Embryonic facial prominence (tissue), 1 donor: ENCODE measurements at regions not wholly inside any gene's neighbourhood (a gene's known extent, or its start where the extent isn't known, plus 50 kb on each side); places are given as distances from the start of the nearest gene placed in this dataset.

ENCODE experiments used
- DNase-seq: peaks from one replicate; pipeline ENCODE4 v3.0.0-alpha.2; 2016; ENCODE audit errors: extremely low spot score

DNA sequence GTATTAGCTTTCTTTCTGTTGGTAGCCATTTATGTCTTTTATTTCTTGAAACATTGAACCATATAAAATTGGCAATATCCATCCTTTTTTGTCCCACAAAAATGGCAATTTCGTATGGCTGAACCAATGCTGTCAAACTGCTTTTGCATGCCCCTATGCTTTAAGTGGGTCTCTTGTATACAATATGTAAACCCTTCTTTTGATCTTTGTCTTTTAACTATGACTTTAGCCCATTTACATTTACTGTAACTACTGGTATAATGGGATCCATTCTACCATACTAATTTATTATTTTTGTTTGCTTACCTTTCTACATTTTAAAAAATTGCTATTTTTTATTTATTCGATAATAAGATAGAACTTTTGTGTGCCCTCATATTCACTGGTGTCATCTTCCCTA lies 93.4 kb downstream of the TENT4A start:
- DNase-seq, result no peak

GRCh38 chr5:6808462-6808861 lies 95.2 kb downstream of the TENT4A start:
- DNase-seq, result no peak

GRCh38 chr5:6810641-6811405 lies 97.6 kb downstream of the TENT4A start:
- no peak for DNase-seq

GRCh38 chr5:6812091-6812490 lies 98.9 kb downstream of the TENT4A start:
- no peak for DNase-seq

DNA sequence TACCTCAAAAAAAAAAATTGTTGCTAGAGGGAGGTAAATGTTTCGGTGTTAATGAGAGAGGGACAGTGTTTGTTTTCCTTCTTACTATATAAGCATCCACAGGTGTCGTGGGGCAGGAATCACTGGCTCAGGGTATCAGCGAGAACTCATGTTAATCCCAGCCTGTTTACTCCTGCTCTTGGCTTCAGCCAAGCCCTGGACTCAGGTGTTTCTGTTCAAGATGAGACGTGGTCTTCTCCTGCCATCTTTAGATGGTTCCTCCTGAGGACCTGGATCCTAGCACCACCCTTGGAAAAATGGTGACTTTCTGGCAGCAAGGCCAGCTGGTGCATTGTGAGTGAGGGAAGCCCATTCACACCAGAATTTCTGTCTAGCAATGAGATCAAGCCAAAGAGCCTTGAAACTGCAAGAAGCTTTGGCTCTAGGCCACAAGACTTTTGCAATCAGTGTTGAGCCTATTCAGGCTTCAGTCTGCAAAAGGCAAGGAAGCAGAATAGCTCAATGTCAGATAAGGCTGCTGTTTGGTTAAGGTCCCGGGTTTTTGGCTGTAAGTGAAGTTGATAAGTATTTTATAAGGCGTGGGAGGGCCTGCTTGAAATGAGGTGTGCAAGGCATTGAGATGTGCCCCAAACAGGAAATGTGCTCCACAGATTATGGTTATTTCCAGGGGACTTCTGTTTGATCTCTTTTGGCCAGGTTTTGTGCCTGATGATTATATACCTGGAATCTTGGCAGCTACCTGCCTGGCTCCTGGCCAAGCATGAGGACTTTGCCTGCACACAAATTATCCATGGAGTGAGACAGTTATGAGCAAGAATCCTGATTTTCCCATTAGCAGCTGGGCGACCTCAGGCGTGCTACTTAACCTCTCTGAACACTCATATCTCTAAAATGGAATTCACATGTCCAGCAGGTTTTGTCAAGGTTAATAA lies 99.8 kb downstream of the TENT4A start:
- no peak for DNase-seq

GRCh38 chr5:6814816-6815215 lies 101.6 kb downstream of the TENT4A start:
- no peak for DNase-seq

DNA sequence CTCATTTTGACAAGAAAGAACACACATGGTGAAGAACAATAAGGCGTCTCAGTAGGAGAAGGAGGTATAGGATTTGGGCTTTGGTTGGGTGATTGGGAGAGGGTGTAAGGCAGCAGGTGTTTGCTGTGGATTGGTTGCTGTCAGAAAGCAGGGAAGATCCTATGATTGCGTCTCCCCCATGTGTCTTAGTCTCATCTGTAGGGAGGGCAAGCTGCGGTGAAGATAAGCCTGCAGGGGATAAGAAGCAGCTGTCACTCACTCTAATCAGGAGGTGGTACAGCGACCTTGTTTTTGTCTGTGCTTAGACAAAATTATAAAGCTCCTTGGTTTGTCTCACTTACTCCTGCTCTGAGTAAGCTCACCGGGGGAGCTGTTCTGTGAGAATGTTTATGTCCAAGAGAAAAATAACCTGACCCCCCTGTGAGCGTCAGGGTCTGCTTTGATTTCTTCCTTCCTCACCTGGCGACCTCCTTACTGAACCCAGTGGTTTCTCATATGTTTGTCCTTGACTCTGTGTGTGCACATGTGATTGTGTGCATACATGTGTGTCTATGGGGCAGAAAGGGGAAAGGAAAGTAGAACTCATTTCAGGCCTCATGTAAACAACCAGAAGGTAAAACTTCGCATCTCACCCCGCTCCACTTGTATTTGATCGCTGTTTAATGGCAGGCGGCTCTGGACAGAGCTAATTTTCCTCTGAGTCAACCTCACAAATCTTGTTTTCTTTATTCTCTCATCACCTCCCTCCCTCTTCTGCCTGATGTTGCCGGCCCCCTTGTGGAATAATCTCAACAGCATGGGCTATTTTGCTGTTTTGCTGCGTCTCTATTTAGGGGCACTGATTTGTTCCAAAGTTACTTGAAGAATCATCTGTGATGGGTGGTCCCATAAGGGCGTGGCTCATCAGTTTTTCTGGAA lies 105.6 kb downstream of the TENT4A start:
- DNase-seq, result no peak

DNA sequence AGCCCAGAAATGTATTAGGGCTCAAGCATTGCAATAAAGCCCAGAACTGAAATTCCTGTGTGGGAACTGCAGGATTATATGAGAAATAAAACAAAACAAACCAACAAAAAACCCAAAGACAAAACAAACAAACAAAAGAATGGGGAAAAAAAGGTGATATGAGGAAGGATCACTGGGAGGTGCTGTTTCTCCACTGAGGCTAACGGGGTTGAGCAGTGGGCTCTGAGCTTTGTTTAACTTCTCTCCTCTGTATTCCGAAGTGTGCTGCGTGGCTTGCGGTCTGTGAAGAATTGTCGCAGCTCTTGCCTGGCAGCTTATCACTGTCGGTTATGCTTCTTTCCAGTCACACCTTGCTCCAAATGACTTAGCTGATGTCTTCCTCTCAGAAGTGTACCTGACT lies 106.3 kb downstream of the TENT4A start:
- no peak for DNase-seq

DNA sequence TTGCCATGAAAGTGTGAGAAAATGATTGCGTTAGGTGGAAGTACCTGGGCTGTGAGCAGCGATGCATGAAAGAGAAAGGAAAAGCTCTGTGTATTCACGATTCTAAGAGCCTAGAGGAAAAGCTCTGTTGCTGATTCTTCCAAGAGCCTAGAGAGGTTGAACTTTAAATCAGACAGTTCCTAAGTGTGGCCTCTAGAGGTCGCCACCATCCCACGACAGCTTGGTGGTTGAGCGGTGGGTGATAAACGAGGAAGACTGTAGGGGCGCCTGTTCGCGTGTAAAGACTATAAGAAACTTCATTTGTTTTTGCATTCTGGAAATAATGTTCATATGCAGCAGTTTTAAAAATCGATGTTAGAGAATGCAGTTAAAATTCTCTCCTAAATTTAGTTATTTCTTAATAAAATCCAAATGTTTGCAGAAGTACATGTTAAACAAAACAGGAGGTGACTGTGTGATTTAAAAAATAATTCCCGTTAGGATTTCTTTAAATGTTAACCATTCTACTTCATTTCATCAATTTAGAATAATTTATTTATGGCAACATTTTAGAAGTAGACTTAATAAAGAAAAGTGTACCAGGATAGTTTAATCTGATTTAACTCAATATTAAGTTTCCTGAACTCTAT lies 107.7 kb downstream of the TENT4A start:
- DNase-seq, result peak; percentile 22

DNA sequence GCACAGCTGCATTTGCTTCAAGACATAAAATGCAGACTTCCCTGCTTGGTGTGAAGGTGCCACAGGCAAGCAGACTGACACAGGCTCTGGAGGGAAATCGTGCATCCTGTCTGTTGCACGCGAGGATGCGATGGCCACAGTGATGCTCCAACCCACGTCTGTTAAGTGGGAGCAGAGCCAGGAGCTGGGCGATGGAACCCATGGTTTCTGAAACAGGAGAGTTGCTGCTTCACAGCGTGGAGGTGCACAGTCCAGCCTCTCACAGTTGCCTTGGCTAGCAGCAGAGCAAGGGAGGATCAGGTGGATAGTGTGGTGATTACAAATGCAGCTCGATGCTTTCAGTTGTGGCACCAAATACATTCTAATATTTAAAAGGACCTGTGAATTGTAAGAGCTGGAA lies 108.8 kb downstream of the TENT4A start:
- DNase-seq, result no peak

GRCh38 chr5:6822556-6823343 lies 109.5 kb downstream of the TENT4A start:
- DNase-seq, result no peak

- DNase-seq, result no peak
These were observed 110.8 kb downstream of the TENT4A start for GRCh38 chr5:6823996-6824395.

- no peak for DNase-seq
These were observed 112.5 kb downstream of the TENT4A start for GRCh38 chr5:6825678-6826244.

GRCh38 chr5:6826756-6827155 lies 113.5 kb downstream of the TENT4A start:
- DNase-seq, result no peak

- no peak for DNase-seq
These were observed 114.4 kb downstream of the TENT4A start for GRCh38 chr5:6827526-6828219.

DNA sequence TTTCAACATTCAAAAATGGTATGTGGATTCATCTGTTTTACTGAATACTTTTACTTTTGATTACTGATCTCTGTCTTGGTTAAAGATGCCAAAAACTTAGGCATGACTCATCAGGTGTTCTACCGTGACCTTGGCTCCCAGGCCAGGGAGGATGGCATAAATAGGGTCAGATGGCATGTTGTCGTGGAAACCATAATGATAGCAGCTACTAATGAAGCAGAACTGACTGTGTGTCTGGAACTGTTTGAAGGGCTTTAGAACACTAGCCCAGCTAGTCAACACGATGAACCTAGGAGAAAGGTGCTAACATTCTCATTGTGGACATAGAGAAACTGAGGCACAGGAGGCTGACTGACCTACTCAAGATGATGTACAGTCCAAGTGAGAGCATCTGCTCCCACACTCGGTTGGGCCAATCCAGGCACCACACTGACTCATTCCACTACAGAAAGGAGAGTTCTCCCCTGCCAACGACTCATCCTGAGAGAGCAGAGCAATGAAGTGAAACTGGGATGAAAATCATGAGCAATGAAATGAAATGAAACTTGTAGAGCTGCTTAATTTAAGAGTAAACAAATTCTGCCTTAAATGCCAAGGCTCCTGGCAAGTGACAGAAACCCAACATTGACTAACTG lies 116.0 kb downstream of the TENT4A start:
- DNase-seq, result no peak

DNA sequence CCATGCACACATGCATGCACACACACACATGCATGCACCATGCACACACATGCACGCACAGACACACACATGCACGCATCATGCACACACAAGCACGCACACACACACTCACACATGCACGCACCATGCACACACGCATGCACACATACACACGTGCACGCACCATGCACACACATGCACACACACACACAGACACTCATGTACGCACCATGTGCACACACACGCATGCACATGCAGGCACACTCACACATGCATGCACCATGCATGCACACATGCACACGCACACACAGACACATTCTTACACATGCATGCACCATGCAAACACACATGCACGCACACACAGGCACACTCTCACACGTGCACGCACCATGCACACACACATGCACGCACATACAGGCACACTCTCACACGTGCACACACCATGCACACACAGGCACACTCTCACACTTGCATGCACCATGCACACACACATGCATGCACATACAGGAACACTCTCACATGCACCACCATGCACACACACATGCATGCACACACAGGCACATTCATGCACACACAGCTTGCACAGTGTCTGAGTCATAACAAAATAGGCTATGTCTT lies 117.5 kb downstream of the TENT4A start:
- DNase-seq, result no peak
